Upper lobe of left lung (tissue), 4 donors: ENCODE measurements at regions not wholly inside any gene's neighbourhood (a gene's known extent, or its start where the extent isn't known, plus 50 kb on each side); places are given as distances from the start of the nearest gene placed in this dataset.

ENCODE experiments used
- CTCF ChIP-seq, 6 experiments: fragments of 450-650 bp in 4 of 6; fragments of 200-600 bp in 2 of 6; sonication (generic) in 2 of 6; IDR thresholded peaks; one replicate each; pipeline ENCODE4 v1.5.1; 2016 to 2019; ENCODE audit warnings: antibody characterized with exemption in 6 of 6
- POLR2A ChIP-seq, 4 donors: fragments of 450-650 bp; IDR thresholded peaks; one replicate each; pipeline ENCODE4 v1.5.1; 2016 to 2017; ENCODE audit warnings: antibody characterized with exemption in 4 of 4, mild to moderate bottlenecking in 2 of 4
- POLR2AphosphoS5 ChIP-seq, 2 donors: sonication (generic); formaldehyde crosslinking; IDR thresholded peaks; one replicate each; pipeline ENCODE4 v1.5.1; 2017; ENCODE audit warnings: antibody characterized with exemption in 2 of 2

GRCh38 chr1:76744989-76745388 is 122.3 kb upstream of the ST6GALNAC5 start:
- TF ChIP-seq CTCF (IDR thresholded peaks at IDR 0.05) (no peak), POLR2A (IDR thresholded peaks at IDR 0.05) (no peak), POLR2AphosphoS5 (IDR thresholded peaks at IDR 0.05) (no peak)
